ENCODE measurements at regions not wholly inside any gene's neighbourhood (a gene's known extent, or its start where the extent isn't known, plus 50 kb on each side); places are given as distances from the start of the nearest gene placed in this dataset.
A peak's percentile ranks its signal among the peaks of the same experiment; 100 is the strongest.

DNA sequence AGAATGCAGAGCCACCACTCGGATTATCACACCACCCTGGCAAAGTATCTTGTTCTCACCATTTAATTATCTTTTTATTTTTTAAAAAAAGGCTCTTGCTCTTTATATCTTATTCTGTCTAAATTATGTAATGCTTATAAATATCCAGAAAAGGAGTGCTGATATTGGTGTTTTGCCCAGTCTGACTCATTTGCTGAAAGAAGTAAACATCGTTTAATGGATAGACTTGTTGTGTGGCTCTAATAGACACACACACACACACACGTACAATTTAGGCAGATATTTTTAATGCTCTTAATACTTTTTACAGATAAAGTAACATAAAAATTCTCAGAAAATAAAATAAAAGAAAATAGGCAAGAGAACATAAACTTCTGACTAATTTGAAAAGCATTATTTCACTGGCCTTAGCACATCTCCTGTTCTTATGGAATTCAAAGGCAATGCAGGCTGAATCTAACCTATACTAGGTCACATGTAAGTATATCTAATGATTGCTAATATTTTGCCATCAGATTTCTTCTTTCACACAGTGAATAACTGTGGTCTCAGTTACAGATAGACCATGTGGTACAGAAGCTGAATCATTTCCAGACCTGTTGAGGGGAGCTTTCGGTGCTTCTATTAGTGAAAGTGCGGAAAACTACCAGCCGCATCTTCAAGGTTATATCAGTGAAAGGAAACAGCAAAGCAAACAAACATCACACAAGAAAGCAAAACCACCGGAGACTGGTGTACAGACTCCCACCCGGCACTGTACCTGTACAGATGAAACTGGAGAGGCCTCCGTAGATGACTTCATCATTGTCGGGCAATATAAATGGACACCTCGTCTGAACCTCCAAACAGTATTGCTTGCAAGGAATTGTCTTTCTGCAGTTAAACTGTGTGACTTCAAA lies 642.1 kb upstream of the ARGLU1 start:
- no peak for DNase-seq (ENCODE audit: low read depth)
- TF ChIP-seq, protein P1, sequence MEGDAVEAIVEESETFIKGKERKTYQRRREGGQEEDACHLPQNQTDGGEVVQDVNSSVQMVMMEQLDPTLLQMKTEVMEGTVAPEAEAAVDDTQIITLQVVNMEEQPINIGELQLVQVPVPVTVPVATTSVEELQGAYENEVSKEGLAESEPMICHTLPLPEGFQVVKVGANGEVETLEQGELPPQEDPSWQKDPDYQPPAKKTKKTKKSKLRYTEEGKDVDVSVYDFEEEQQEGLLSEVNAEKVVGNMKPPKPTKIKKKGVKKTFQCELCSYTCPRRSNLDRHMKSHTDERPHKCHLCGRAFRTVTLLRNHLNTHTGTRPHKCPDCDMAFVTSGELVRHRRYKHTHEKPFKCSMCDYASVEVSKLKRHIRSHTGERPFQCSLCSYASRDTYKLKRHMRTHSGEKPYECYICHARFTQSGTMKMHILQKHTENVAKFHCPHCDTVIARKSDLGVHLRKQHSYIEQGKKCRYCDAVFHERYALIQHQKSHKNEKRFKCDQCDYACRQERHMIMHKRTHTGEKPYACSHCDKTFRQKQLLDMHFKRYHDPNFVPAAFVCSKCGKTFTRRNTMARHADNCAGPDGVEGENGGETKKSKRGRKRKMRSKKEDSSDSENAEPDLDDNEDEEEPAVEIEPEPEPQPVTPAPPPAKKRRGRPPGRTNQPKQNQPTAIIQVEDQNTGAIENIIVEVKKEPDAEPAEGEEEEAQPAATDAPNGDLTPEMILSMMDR (IDR thresholded peaks at IDR 0.05; ENCODE audit: control insufficient read depth, extremely low read depth, insufficient read depth), result no peak
- H3K4me3 ChIP-seq (ENCODE audit: low read depth, low read length), result no peak overlapping the region

DNA sequence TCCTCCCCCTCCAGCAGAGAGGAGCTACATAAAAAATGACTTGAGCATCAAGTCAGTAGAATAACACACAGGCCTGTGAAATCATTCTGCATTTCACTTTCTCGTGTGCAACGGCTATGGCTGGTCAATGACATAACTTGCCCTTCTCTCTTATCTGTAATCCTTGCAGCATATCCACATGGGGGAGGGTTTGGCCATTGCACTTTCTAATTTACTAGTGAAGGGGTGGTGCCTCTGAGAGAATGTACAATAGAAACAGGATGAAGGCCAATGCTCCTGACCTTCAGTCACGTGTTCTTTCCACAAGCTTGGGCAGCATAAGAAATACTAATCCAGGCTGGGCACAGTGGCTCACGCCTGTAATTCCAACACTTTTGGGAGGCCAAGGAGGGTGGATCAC lies 641.0 kb upstream of the ARGLU1 start:
- no peak overlapping the region for H3K4me3 ChIP-seq (ENCODE audit: low read depth, low read length)
- no peak for DNase-seq (ENCODE audit: low read depth)
- TF ChIP-seq, protein P1 (IDR thresholded peaks at IDR 0.05; ENCODE audit: control insufficient read depth, extremely low read depth, insufficient read depth), result no peak

DNA sequence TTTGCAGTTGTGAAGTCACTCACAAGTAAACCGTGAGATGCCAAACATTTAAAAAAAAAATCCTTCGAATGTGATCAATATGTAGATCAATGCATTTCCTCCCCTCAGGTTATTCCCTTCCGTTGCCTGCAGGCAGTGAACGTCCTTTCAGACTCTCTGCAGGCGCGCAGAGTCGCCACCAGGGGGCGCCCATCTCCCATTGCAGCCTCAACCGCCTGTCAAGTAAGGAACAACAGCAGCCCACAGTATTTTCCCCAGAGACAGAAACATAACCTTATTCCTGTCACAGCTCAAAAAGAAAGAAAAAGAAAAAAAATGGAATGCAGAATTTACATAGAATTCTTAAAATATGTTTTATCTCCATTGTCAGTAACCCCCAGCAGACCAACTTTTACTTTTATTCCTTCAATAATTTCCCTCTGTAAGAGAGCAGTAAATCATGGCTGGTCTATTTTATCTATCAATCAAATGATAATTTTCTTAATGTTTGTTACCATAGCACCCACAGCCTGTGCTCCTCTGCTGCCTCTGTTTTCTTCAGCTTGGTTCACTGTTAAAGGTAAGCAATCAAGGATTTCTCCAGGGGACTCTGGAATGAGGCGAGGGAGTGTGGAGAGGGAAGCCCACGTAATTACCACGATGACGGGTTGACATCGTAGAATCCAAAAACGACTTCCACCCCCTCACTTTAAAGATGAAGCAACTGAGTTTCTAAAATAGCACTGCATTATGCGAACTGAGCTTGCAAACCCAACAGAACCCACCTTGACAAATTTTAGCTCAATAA lies 637.6 kb upstream of the ARGLU1 start:
- TF ChIP-seq, protein P1 (IDR thresholded peaks at IDR 0.05; ENCODE audit: control insufficient read depth, extremely low read depth, insufficient read depth), result peak; percentile 86
- no peak overlapping the region for H3K4me3 ChIP-seq (ENCODE audit: low read depth, low read length)
- no peak for DNase-seq (ENCODE audit: low read depth)

DNA sequence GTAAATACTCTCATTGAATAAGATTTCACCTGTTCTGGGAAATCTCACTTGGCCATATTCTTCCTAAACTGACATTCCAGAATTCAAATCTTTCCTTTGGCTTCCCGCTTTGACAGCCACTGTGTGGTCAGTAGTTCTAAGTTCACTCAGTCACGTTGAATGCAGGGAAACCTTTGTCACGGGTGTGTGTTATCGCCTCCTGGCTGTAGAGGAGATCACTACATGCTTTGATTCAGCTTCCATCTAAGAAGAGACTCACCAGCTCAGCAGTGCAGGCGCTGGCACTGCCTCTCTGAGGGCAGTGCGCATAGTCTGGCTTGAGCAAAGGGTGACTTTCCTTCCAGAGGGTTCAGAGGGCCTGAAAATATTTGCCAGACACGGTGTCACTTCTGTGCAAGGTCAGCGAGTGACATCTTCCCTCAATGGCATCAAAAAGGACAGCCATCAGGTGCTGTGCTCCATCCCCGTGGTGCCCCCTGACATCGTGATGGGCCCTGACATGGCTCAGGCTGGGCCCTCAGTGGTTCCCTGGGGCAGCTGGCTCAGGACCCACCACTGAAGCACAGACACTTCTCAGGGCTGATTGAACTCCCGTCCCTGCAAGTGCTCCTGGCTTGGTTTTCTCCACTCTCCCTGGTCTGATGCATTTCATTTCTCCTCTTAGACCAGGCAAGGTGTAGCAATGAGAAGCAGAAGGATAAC lies 635.4 kb upstream of the ARGLU1 start:
- no peak for DNase-seq (ENCODE audit: low read depth)
- no peak overlapping the region for H3K4me3 ChIP-seq (ENCODE audit: low read depth, low read length)
- TF ChIP-seq, protein P1 (IDR thresholded peaks at IDR 0.05; ENCODE audit: control insufficient read depth, extremely low read depth, insufficient read depth), result peak; percentile 62

DNA sequence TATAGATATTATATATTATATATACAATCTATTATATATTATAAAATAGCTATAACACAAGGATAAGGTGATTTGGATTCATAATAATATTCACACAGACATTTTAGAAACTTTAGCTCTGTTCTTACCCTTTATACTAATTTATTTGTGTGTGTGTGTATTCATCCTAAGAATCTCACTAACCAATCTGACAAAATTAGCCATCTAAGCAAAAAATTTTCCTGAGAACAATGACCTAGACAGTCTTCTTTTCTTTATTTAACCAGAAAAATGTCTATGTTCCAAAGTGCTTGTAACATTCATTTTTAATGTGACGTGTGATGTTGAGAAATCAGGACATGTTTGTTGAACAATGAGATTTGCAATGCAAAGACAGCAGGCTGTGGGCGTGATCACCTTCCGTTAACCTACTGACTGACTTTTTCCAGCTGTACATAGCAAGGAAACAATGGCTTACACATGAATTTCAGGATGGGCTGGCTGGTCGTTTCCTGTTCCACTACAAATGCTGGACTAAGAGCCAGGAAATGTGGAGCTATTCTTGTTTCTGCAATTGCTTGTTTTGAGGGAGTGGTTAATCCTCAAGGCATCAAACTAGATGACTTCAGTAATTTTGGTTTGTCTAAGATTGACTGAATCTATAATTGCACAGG lies 634.6 kb upstream of the ARGLU1 start:
- TF ChIP-seq, protein P1 (IDR thresholded peaks at IDR 0.05; ENCODE audit: control insufficient read depth, extremely low read depth, insufficient read depth), result no peak
- H3K4me3 ChIP-seq (ENCODE audit: low read depth, low read length), result no peak overlapping the region
- no peak for DNase-seq (ENCODE audit: low read depth)

DNA sequence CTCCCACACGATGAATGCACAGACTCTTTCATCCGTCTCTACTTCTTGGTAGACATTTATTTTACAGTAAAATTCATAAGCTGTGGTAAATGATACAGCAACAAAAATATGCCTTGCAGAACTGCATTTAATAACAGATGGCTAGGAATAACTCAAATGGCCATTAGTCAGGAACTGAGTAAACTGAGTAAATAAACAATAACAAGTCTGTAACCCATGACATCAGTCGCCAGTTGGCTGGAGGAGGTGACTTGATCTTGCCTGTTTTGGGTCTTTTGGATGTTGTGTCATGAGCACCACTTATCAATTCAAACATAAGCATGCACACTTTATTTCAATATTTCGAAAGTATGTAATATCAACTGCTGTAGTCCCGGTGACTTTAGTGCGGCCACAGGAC lies 632.6 kb upstream of the ARGLU1 start:
- TF ChIP-seq, protein P1 (IDR thresholded peaks at IDR 0.05; ENCODE audit: control insufficient read depth, extremely low read depth, insufficient read depth), result no peak
- H3K4me3 ChIP-seq (ENCODE audit: low read depth, low read length), result no peak overlapping the region
- DNase-seq (ENCODE audit: low read depth), result no peak

Measured in LNCaP clone FGC (cell line).